ENCODE measurements at regions not wholly inside any gene's neighbourhood (a gene's known extent, or its start where the extent isn't known, plus 50 kb on each side); places are given as distances from the start of the nearest gene placed in this dataset.

GRCh38 chr20:39516964-39517363, 554.8 kb downstream of the DHX35 start:
- H3K79me2 ChIP-seq (ENCODE audit: control insufficient read depth in 1 of 2, insufficient read depth in 2 of 2, low read length in 2 of 2), result no peaks in the 10 kb centered on the region
- H3K27me3 ChIP-seq (replicated peaks in 1 of 4; ENCODE audit: control insufficient read depth in 3 of 4, extremely low read depth in 1 of 4, insufficient read depth in 3 of 4, low read length in 3 of 4), result no peaks in the 10 kb centered on the region
- no peaks in the 10 kb centered on the region for H3K36me3 ChIP-seq (ENCODE audit: control insufficient read depth in 2 of 4, insufficient read depth in 4 of 4, low read length in 3 of 4)
- H3K23ac ChIP-seq (ENCODE audit: insufficient read length), result no peak overlapping the region
- H4K5ac ChIP-seq (ENCODE audit: insufficient read length, low read depth, low read length), result no peak overlapping the region
- TF ChIP-seq SP4 (IDR thresholded peaks at IDR 0.05; ENCODE audit: low read length) (no peak), HDAC2 (IDR thresholded peaks at IDR 0.05; ENCODE audit: borderline replicate concordance in 1 of 2, low read depth in 2 of 2, low read length in 2 of 2) (no peak), KDM4A (IDR thresholded peaks at IDR 0.05; ENCODE audit: low read depth, low read length, severe bottlenecking) (no peak), CTCF (IDR thresholded peaks at IDR 0.05; ENCODE audit: control extremely low read depth in 1 of 3, insufficient read depth in 1 of 3, low read depth in 1 of 3, low read length in 3 of 3) (no peak), CHD1 (IDR thresholded peaks at IDR 0.05; ENCODE audit: low read depth, low read length) (no peak), SRF (IDR thresholded peaks at IDR 0.05; ENCODE audit: low read depth, low read length) (no peak), SIRT6 (IDR thresholded peaks at IDR 0.05; ENCODE audit: low read length) (no peak), ZNF274 (IDR thresholded peaks at IDR 0.05; ENCODE audit: borderline replicate concordance, extremely low read depth, low read length) (no peak), JUND (IDR thresholded peaks at IDR 0.05; ENCODE audit: low read length) (no peak)
- no peak overlapping the region for H3K56ac ChIP-seq (replicated peaks; ENCODE audit: insufficient read length, low read depth, low read length)
- no peak overlapping the region for H3K4ac ChIP-seq (replicated peaks; ENCODE audit: insufficient read length, low read depth, low read length)
- H4K8ac ChIP-seq (ENCODE audit: extremely low read depth, insufficient read depth, low read length), result no peak overlapping the region
- no peaks in the 10 kb centered on the region for H3K9me3 ChIP-seq (ENCODE audit: insufficient read depth in 2 of 2, low read depth in 1 of 2, low read length in 1 of 2)
- no peak for DNase-seq (ENCODE audit: low read depth in 1 of 2, low spot score in 2 of 2)
- no peak overlapping the region for H2AFZ ChIP-seq (ENCODE audit: low read length)
- H4K20me1 ChIP-seq (replicated peaks in 1 of 2; ENCODE audit: control insufficient read depth in 1 of 2, insufficient read depth in 2 of 2, low read length in 2 of 2), result no peaks in the 10 kb centered on the region
- FAIRE-seq, result no peak
- H2BK120ac ChIP-seq (replicated peaks; ENCODE audit: low read depth, low read length), result no peak overlapping the region
- H2BK12ac ChIP-seq (ENCODE audit: low read depth, low read length), result no peak overlapping the region
- POLR2A ChIA-PET (ENCODE audit: partially characterized antibody), result no interaction called here
- no peak overlapping the region for H3K27ac ChIP-seq (ENCODE audit: low read depth, low read length)
- WGBS, 2 experiments (ENCODE audit: extremely low coverage in 1 of 2, insufficient coverage in 1 of 2, insufficient read length in 1 of 2, insufficient replicate concordance in 2 of 2, low coverage in 1 of 2, low lambda C conversion rate in 2 of 2, missing lambda C conversion rate in 1 of 2), result 97% methylated on average over 2 of the region's 2 CpGs; no CpG with 5 or more reads in 1 of the 2 experiments
- no peak overlapping the region for H3K14ac ChIP-seq (ENCODE audit: insufficient read length)
- no peak overlapping the region for H2BK15ac ChIP-seq (ENCODE audit: low read length)
- CTCF ChIA-PET (ENCODE audit: partially characterized antibody), result no interaction called here
- H3K18ac ChIP-seq (ENCODE audit: extremely low read depth, low read length), result no peak overlapping the region
- no peaks in the 10 kb centered on the region for H3K79me1 ChIP-seq (ENCODE audit: low read depth, low read length)
- H2BK20ac ChIP-seq (ENCODE audit: low read length), result no peak overlapping the region
- H2BK5ac ChIP-seq (ENCODE audit: low read depth, low read length), result no peak overlapping the region
- H3K4me3 ChIP-seq (ENCODE audit: extremely low read depth in 1 of 4, insufficient read depth in 2 of 4, low read depth in 3 of 4, low read length in 4 of 4), result no peak overlapping the region
- no peaks in the 10 kb centered on the region for H3K23me2 ChIP-seq (ENCODE audit: low read depth, low read length)
- no peak overlapping the region for H4K91ac ChIP-seq (replicated peaks; ENCODE audit: insufficient read length, low read length)
- H3K4me2 ChIP-seq (ENCODE audit: insufficient read depth in 1 of 2, low read depth in 2 of 2, low read length in 2 of 2), result no peak overlapping the region
- H2AK5ac ChIP-seq (ENCODE audit: low read depth, low read length), result no peak overlapping the region
- no peak overlapping the region for H3K9ac ChIP-seq (replicated peaks in 1 of 4; ENCODE audit: extremely low read depth in 1 of 4, low read depth in 3 of 4, low read length in 3 of 4)
- no peaks in the 10 kb centered on the region for H3K4me1 ChIP-seq (replicated peaks in 1 of 4; ENCODE audit: control insufficient read depth in 3 of 4, insufficient read depth in 4 of 4, low read length in 3 of 4)
